ENCODE measurements at regions not wholly inside any gene's neighbourhood (a gene's known extent, or its start where the extent isn't known, plus 50 kb on each side); places are given as distances from the start of the nearest gene placed in this dataset.

- TF ChIP-seq, protein P1, sequence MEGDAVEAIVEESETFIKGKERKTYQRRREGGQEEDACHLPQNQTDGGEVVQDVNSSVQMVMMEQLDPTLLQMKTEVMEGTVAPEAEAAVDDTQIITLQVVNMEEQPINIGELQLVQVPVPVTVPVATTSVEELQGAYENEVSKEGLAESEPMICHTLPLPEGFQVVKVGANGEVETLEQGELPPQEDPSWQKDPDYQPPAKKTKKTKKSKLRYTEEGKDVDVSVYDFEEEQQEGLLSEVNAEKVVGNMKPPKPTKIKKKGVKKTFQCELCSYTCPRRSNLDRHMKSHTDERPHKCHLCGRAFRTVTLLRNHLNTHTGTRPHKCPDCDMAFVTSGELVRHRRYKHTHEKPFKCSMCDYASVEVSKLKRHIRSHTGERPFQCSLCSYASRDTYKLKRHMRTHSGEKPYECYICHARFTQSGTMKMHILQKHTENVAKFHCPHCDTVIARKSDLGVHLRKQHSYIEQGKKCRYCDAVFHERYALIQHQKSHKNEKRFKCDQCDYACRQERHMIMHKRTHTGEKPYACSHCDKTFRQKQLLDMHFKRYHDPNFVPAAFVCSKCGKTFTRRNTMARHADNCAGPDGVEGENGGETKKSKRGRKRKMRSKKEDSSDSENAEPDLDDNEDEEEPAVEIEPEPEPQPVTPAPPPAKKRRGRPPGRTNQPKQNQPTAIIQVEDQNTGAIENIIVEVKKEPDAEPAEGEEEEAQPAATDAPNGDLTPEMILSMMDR (conservative IDR thresholded peaks at IDR 0.05; ENCODE audit: low read length): no peak
- TF ChIP-seq EZH2phosphoT487 (IDR thresholded peaks at IDR 0.05; ENCODE audit: borderline replicate concordance, low read depth, low read length): no peak
- no peaks in the 10 kb centered on the region for H3K9me2 ChIP-seq (ENCODE audit: insufficient read depth, low read length)
- ChIA-PET POLR2A (no interaction called here), CTCF (ENCODE audit: unreplicated experiment) (no interaction called here)
- no peak overlapping the region for H3K4me2 ChIP-seq (ENCODE audit: low read length)
- no peaks in the 10 kb centered on the region for H3K9me3 ChIP-seq (ENCODE audit: low read length)
- H3K79me2 ChIP-seq (ENCODE audit: insufficient read depth, low read depth, low read length): no peaks in the 10 kb centered on the region
- H3K27ac ChIP-seq (ENCODE audit: low read depth, low read length, poor library complexity, severe bottlenecking): no peak overlapping the region
- DNase-seq (ENCODE audit: low spot score): no peak
- BruUV-seq (replicated peaks): no TSS peak
- H3K4me3 ChIP-seq (ENCODE audit: low read depth, low read length, poor library complexity, severe bottlenecking): no peak overlapping the region
- H3K36me3 ChIP-seq (ENCODE audit: insufficient read depth, low read length): no peaks in the 10 kb centered on the region
- no peaks in the 10 kb centered on the region for H4K20me1 ChIP-seq (ENCODE audit: insufficient read depth, low read length)
- no peaks in the 10 kb centered on the region for H3K4me1 ChIP-seq (ENCODE audit: insufficient read depth, low read length, poor library complexity, severe bottlenecking)
- no peak overlapping the region for H2AFZ ChIP-seq (ENCODE audit: low read length)
- intact Hi-C loops (cut with micrococcal nuclease; ENCODE audit: unreplicated experiment): no loop called here
These were observed 50.8 kb upstream of the ITGA6 start for GRCh38 chr2:172376505-172377125.

DNA sequence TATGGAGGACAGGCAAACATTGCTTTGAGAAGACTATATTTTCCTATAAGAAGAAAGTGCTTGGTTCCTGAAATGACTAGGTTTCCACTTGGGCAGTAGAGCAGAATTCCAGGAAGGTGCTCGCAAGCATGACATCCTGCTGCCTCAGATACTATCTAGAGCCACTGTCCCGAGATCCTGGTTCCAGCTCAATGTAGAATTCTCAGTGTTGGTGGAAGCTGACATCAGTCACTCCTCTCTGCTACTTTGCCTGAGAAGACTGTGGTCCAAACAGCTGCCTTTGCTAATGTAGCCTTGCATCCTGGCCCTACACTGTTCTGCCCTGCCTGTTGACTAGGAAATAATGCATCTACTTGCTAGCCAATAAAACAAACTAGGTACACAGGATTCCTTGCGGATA, 50.0 kb upstream of the ITGA6 start:
- no peak overlapping the region for H3K4me3 ChIP-seq (ENCODE audit: low read depth, low read length, poor library complexity, severe bottlenecking)
- no peak for TF ChIP-seq EZH2phosphoT487 (IDR thresholded peaks at IDR 0.05; ENCODE audit: borderline replicate concordance, low read depth, low read length)
- TF ChIP-seq, protein P1 (conservative IDR thresholded peaks at IDR 0.05; ENCODE audit: low read length): no peak
- H2AFZ ChIP-seq (ENCODE audit: low read length): no peak overlapping the region
- no peak overlapping the region for H3K27ac ChIP-seq (ENCODE audit: low read depth, low read length, poor library complexity, severe bottlenecking)
- H3K36me3 ChIP-seq (ENCODE audit: insufficient read depth, low read length): no peaks in the 10 kb centered on the region
- no peaks in the 10 kb centered on the region for H4K20me1 ChIP-seq (ENCODE audit: insufficient read depth, low read length)
- intact Hi-C loops (cut with micrococcal nuclease; ENCODE audit: unreplicated experiment): no loop called here
- POLR2A ChIA-PET: no interaction called here
- DNase-seq (ENCODE audit: low spot score): no peak
- H3K4me1 ChIP-seq (ENCODE audit: insufficient read depth, low read length, poor library complexity, severe bottlenecking): no peaks in the 10 kb centered on the region
- CTCF ChIA-PET (ENCODE audit: unreplicated experiment): no interaction called here
- no peaks in the 10 kb centered on the region for H3K9me2 ChIP-seq (ENCODE audit: insufficient read depth, low read length)
- no peak overlapping the region for H3K4me2 ChIP-seq (ENCODE audit: low read length)
- H3K79me2 ChIP-seq (ENCODE audit: insufficient read depth, low read depth, low read length): no peaks in the 10 kb centered on the region
- H3K9me3 ChIP-seq (ENCODE audit: low read length): no peaks in the 10 kb centered on the region
- BruUV-seq (replicated peaks): no TSS peak
